Ovary (tissue), 3 donors: ENCODE measurements at regions not wholly inside any gene's neighbourhood (a gene's known extent, or its start where the extent isn't known, plus 50 kb on each side); places are given as distances from the start of the nearest gene placed in this dataset.

Experiments used
- CTCF ChIP-seq, 3 donors: fragments of 450-650 bp in 2 of 3; fragments of 200-600 bp in 1 of 3; IDR thresholded peaks; one replicate each; pipeline versions ENCODE4 v1.5.1 to v1.8.0; 2016 to 2022; ENCODE audit warnings: antibody characterized with exemption in 3 of 3, mild to moderate bottlenecking in 1 of 3
- POLR2A ChIP-seq: fragments of 450-650 bp; IDR thresholded peaks from one replicate; pipeline ENCODE4 v1.6.1; 2017; ENCODE audit warnings: antibody characterized with exemption, mild to moderate bottlenecking, moderate library complexity
- donor health status: DM: no; HTN: no; CAD: no.

- TF ChIP-seq CTCF (IDR thresholded peaks at IDR 0.05) (no peak), POLR2A (no peak)
These were observed 67.4 kb upstream of the INPP4B start for GRCh38 chr4:142913461-142914030.
